Loucy (cell line): ENCODE measurements at regions not wholly inside any gene's neighbourhood (a gene's known extent, or its start where the extent isn't known, plus 50 kb on each side); places are given as distances from the start of the nearest gene placed in this dataset.

ENCODE experiments used
- H2AFZ ChIP-seq: fragments of 200-600 bp; sonication (generic); 2 replicates; pipeline ENCODE4 v1.6.0; 2016; ENCODE audit warnings: antibody characterized with exemption, mild to moderate bottlenecking, low read length, moderate library complexity
- H3F3A ChIP-seq: fragments of 200-600 bp; 2 replicates; pipeline ENCODE4 v1.6.0; 2016; ENCODE audit warnings: antibody characterized with exemption, low read depth, mild to moderate bottlenecking
- H3K27me3 ChIP-seq: fragments of 200-600 bp; sonication (generic); 2 replicates; pipeline ENCODE4 v1.6.1; 2014; ENCODE audit warnings: low read length, mild to moderate bottlenecking; ENCODE audit not compliant: insufficient read depth, poor library complexity, severe bottlenecking
- H3K36me3 ChIP-seq: fragments of 200-600 bp; sonication (generic); 2 replicates; pipeline ENCODE4 v1.6.1; 2016; ENCODE audit warnings: low read length; ENCODE audit not compliant: insufficient read depth
- H3K4me1 ChIP-seq: fragments of 200-600 bp; sonication (generic); 2 replicates; pipeline ENCODE4 v1.5.1; 2014; ENCODE audit warnings: low read length, mild to moderate bottlenecking; ENCODE audit not compliant: insufficient read depth, poor library complexity, severe bottlenecking
- H3K4me2 ChIP-seq: fragments of 200-600 bp; sonication (generic); 2 replicates; pipeline ENCODE4 v1.6.0; 2014; ENCODE audit warnings: antibody characterized with exemption, low read length, low read depth, mild to moderate bottlenecking; ENCODE audit not compliant: poor library complexity, severe bottlenecking
- H3K4me3 ChIP-seq: fragments of 200-600 bp; sonication (generic); 2 replicates; pipeline ENCODE4 v1.5.1; 2014; ENCODE audit warnings: low read length, mild to moderate bottlenecking, mixed read lengths; ENCODE audit not compliant: poor library complexity, severe bottlenecking
- H3K79me2 ChIP-seq: fragments of 200-600 bp; sonication (generic); 2 replicates; pipeline ENCODE4 v1.6.1; 2014; ENCODE audit warnings: low read length; ENCODE audit not compliant: insufficient read depth
- H3K9ac ChIP-seq: fragments of 200-600 bp; sonication (generic); 2 replicates; pipeline ENCODE4 v1.6.0; 2014; ENCODE audit warnings: mild to moderate bottlenecking, low read depth, low read length, moderate library complexity; ENCODE audit not compliant: poor library complexity, severe bottlenecking
- H3K9me2 ChIP-seq: fragments of 200-600 bp; sonication (generic); replicated peaks from 2 replicates; pipeline ENCODE4 v1.6.1; 2016; ENCODE audit warnings: low read depth, low read length, mixed read lengths
- H3K9me3 ChIP-seq: fragments of 200-600 bp; sonication (generic); 2 replicates; pipeline ENCODE4 v1.6.1; 2014; ENCODE audit warnings: mild to moderate bottlenecking, antibody characterized with exemption, low read length, low read depth; ENCODE audit not compliant: insufficient read depth
- H4K20me1 ChIP-seq: fragments of 200-600 bp; sonication (generic); 2 replicates; pipeline ENCODE4 v1.6.0; 2014; ENCODE audit warnings: antibody characterized with exemption, low read length, mild to moderate bottlenecking; ENCODE audit not compliant: insufficient read depth, poor library complexity, severe bottlenecking
- EZH2phosphoT487 ChIP-seq: fragments of 200-600 bp; IDR thresholded peaks from 2 replicates; pipeline ENCODE4 v1.6.1; 2018; ENCODE audit warnings: antibody characterized with exemption, mild to moderate bottlenecking, moderate library complexity, borderline replicate concordance
- TF ChIP-seq, protein P1 (sequence below): fragments of 200-600 bp; sonication (generic); conservative IDR thresholded peaks from 2 replicates; pipeline ENCODE4 v1.5.1; 2014; ENCODE audit warnings: mild to moderate bottlenecking, antibody characterized with exemption, low read length

DNA sequence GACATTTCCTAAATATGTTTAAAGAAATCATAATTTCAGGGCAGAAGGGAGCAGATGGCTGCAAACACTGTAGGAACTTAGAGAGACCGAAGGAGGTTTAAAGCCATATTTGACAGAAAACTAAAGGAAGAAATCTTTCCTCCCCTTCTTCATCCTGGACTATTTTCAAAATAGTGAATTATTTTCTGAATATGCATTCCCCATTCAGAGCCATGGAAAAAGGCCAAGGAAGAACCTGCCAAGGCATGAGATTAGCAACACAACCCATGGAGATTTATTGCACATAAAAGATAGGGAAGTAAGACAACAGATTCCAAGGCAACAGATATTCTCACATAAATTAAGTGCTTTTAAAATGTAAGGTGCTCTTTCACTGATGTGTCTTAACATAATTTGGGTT is 233.3 kb upstream of the ADAMTS16 start:
- Histone ChIP-seq H3K36me3 (no peaks in the 10 kb centered on the region), H3K79me2 (no peaks in the 10 kb centered on the region), H4K20me1 (no peaks in the 10 kb centered on the region), H3K9ac (no peak overlapping the region), H3K4me1 (no peaks in the 10 kb centered on the region), H3K4me3 (no peak overlapping the region), H3K27me3 (no peaks in the 10 kb centered on the region), H3K9me2 (no peaks in the 10 kb centered on the region), H3K4me2 (no peak overlapping the region), H3F3A (no peaks in the 10 kb centered on the region), H2AFZ (no peak overlapping the region), H3K9me3 (no peaks in the 10 kb centered on the region)
- TF ChIP-seq, protein P1, sequence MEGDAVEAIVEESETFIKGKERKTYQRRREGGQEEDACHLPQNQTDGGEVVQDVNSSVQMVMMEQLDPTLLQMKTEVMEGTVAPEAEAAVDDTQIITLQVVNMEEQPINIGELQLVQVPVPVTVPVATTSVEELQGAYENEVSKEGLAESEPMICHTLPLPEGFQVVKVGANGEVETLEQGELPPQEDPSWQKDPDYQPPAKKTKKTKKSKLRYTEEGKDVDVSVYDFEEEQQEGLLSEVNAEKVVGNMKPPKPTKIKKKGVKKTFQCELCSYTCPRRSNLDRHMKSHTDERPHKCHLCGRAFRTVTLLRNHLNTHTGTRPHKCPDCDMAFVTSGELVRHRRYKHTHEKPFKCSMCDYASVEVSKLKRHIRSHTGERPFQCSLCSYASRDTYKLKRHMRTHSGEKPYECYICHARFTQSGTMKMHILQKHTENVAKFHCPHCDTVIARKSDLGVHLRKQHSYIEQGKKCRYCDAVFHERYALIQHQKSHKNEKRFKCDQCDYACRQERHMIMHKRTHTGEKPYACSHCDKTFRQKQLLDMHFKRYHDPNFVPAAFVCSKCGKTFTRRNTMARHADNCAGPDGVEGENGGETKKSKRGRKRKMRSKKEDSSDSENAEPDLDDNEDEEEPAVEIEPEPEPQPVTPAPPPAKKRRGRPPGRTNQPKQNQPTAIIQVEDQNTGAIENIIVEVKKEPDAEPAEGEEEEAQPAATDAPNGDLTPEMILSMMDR, result no peak
- TF ChIP-seq EZH2phosphoT487, result no peak

- no peak overlapping the region for H3K4me3 ChIP-seq
- no peaks in the 10 kb centered on the region for H3K9me2 ChIP-seq
- TF ChIP-seq, protein P1, result no peak
- TF ChIP-seq EZH2phosphoT487, result no peak
- H2AFZ ChIP-seq, result no peak overlapping the region
- no peaks in the 10 kb centered on the region for H3K9me3 ChIP-seq
- H4K20me1 ChIP-seq, result no peaks in the 10 kb centered on the region
- no peaks in the 10 kb centered on the region for H3K79me2 ChIP-seq
- H3K36me3 ChIP-seq, result no peaks in the 10 kb centered on the region
- H3K27me3 ChIP-seq, result no peaks in the 10 kb centered on the region
- no peak overlapping the region for H3K9ac ChIP-seq
- no peak overlapping the region for H3K4me2 ChIP-seq
- H3F3A ChIP-seq, result no peaks in the 10 kb centered on the region
- H3K4me1 ChIP-seq, result no peaks in the 10 kb centered on the region
These were observed 232.6 kb upstream of the ADAMTS16 start for GRCh38 chr5:4907571-4907970.

GRCh38 chr5:4909086-4909485 is 231.0 kb upstream of the ADAMTS16 start:
- H2AFZ ChIP-seq, result no peak overlapping the region
- H3K9ac ChIP-seq, result no peak overlapping the region
- H3K4me3 ChIP-seq, result no peak overlapping the region
- no peaks in the 10 kb centered on the region for H3F3A ChIP-seq
- H3K9me3 ChIP-seq, result no peaks in the 10 kb centered on the region
- no peaks in the 10 kb centered on the region for H3K4me1 ChIP-seq
- H4K20me1 ChIP-seq, result no peaks in the 10 kb centered on the region
- H3K9me2 ChIP-seq, result no peaks in the 10 kb centered on the region
- H3K79me2 ChIP-seq, result no peaks in the 10 kb centered on the region
- no peak overlapping the region for H3K4me2 ChIP-seq
- H3K27me3 ChIP-seq, result no peaks in the 10 kb centered on the region
- TF ChIP-seq EZH2phosphoT487, result no peak
- TF ChIP-seq, protein P1, result no peak
- H3K36me3 ChIP-seq, result no peaks in the 10 kb centered on the region
